A673 (cell line): ENCODE measurements at regions not wholly inside any gene's neighbourhood (a gene's known extent, or its start where the extent isn't known, plus 50 kb on each side); places are given as distances from the start of the nearest gene placed in this dataset.

Experiments
- BruUV-seq: library from RNA; stranded (reverse); fragments of 400-500 nt; replicated peaks from 2 replicates; lab custom pipeline; 2021; lab: Mats Ljungman, UMichigan
- CTCF ChIA-PET: fragments of 300-600 bp; sonication (Branson Sonifier 250); formaldehyde crosslinking; loops from one replicate; lab custom pipeline; 2022; ENCODE audit warnings: antibody characterized with exemption; lab: Charles Lee
- POLR2A ChIA-PET: fragments of 300-600 bp; sonication (Branson Sonifier 250); formaldehyde crosslinking; loops from one replicate; lab custom pipeline; 2022; ENCODE audit warnings: antibody characterized with exemption; ENCODE audit not compliant: low non-redundant PET; lab: Charles Lee
- DNase-seq: peaks from one replicate; pipeline ENCODE4 v3.0.0-alpha.2; 2015; ENCODE audit warnings: low spot score
- H3K27ac ChIP-seq: fragments of 200-600 bp; sonication (generic); 2 replicates; pipeline ENCODE4 v1.5.1; 2016; ENCODE audit warnings: mixed run types, low read depth, mild to moderate bottlenecking, mixed read lengths, antibody characterized with exemption, low read length; ENCODE audit not compliant: poor library complexity, severe bottlenecking
- H3K27me3 ChIP-seq: fragments of 200-600 bp; sonication (generic); replicated peaks from 2 replicates; pipeline ENCODE4 v1.6.1; 2017; ENCODE audit warnings: mixed run types, low read depth, mild to moderate bottlenecking, mixed read lengths, antibody characterized with exemption, low read length; ENCODE audit not compliant: insufficient read depth, poor library complexity
- H3K36me3 ChIP-seq: fragments of 200-600 bp; sonication (generic); 2 replicates; pipeline ENCODE4 v1.6.1; 2016; ENCODE audit warnings: mixed run types, mild to moderate bottlenecking, mixed read lengths, antibody characterized with exemption, low read length; ENCODE audit not compliant: insufficient read depth, poor library complexity, severe bottlenecking
- H3K4me1 ChIP-seq: fragments of 200-600 bp; sonication (generic); 2 replicates; pipeline ENCODE4 v1.6.1; 2017; ENCODE audit warnings: mixed run types, mild to moderate bottlenecking, mixed read lengths, antibody characterized with exemption, low read length; ENCODE audit not compliant: insufficient read depth, poor library complexity, severe bottlenecking
- H3K4me3 ChIP-seq: fragments of 200-600 bp; sonication (generic); 2 replicates; pipeline ENCODE4 v1.5.1; 2016; ENCODE audit warnings: low read depth, mixed run types, mild to moderate bottlenecking, mixed read lengths, low read length; ENCODE audit not compliant: poor library complexity, severe bottlenecking
- H3K9me3 ChIP-seq: fragments of 200-600 bp; sonication (generic); 2 replicates; pipeline ENCODE4 v1.6.1; 2016; ENCODE audit warnings: mixed run types, low read depth, mild to moderate bottlenecking, mixed read lengths, antibody characterized with exemption, low read length; ENCODE audit not compliant: poor library complexity, severe bottlenecking
- CTCF ChIP-seq: fragments of 300-800, 200-600 bp; sonication (generic); conservative IDR thresholded peaks from 2 replicates; pipeline ENCODE4 v1.5.1; 2017; ENCODE audit warnings: low read depth, mild to moderate bottlenecking, antibody characterized with exemption, low read length, moderate library complexity, mixed read lengths
- EZH2 ChIP-seq: fragments of 200-600 bp; sonication (generic); IDR thresholded peaks from 2 replicates; pipeline ENCODE4 v1.6.1; 2017; ENCODE audit warnings: borderline replicate concordance, low read depth, mild to moderate bottlenecking, mixed read lengths, antibody characterized with exemption, low read length; ENCODE audit not compliant: poor library complexity, severe bottlenecking
- intact Hi-C: fragments of 100-400 bp; cut with micrococcal nuclease; formaldehyde crosslinking; loops from one replicate; pipeline ENCODE4 v1.10.0; 2022; ENCODE audit not compliant: unreplicated experiment

- Histone ChIP-seq H3K9me3 (no peaks in the 10 kb centered on the region), H3K27me3 (no peaks in the 10 kb centered on the region), H3K27ac (no peak overlapping the region), H3K36me3 (no peaks in the 10 kb centered on the region), H3K4me3 (no peak overlapping the region), H3K4me1 (no peaks in the 10 kb centered on the region)
- no peak for DNase-seq
- no TSS peak for BruUV-seq
- intact Hi-C loops: no loop called here
- ChIA-PET POLR2A (interaction anchor here (0.6 kb wide), 1 partner anchor 251 kb away, joined by 3 read pairs; no protein-coding TSS in a partner anchor), CTCF (no interaction called here)
- TF ChIP-seq CTCF (no peak), EZH2 (no peak)
These were observed 84.3 kb upstream of the TMEM45B start for GRCh38 chr11:129731316-129731715.

GRCh38 chr11:129732941-129733340 is 82.7 kb upstream of the TMEM45B start:
- no TSS peak for BruUV-seq
- no peak overlapping the region for H3K27ac ChIP-seq
- ChIA-PET POLR2A (no interaction called here), CTCF (no interaction called here)
- no peak overlapping the region for H3K4me3 ChIP-seq
- no peaks in the 10 kb centered on the region for H3K4me1 ChIP-seq
- H3K9me3 ChIP-seq: no peaks in the 10 kb centered on the region
- TF ChIP-seq EZH2 (no peak), CTCF (no peak)
- no peaks in the 10 kb centered on the region for H3K36me3 ChIP-seq
- no peak for DNase-seq
- no peaks in the 10 kb centered on the region for H3K27me3 ChIP-seq
- intact Hi-C loops: no loop called here

- H3K4me1 ChIP-seq: no peaks in the 10 kb centered on the region
- no peaks in the 10 kb centered on the region for H3K36me3 ChIP-seq
- no peak overlapping the region for H3K27ac ChIP-seq
- H3K9me3 ChIP-seq: no peaks in the 10 kb centered on the region
- no peaks in the 10 kb centered on the region for H3K27me3 ChIP-seq
- POLR2A ChIA-PET: no interaction called here
- no TSS peak for BruUV-seq
- intact Hi-C loops: no loop called here
- no peak overlapping the region for H3K4me3 ChIP-seq
- DNase-seq: no peak
- CTCF ChIA-PET: no interaction called here
- TF ChIP-seq EZH2: no peak
- no peak for TF ChIP-seq CTCF
These were observed 82.3 kb upstream of the TMEM45B start for GRCh38 chr11:129733384-129733783.
